ENCODE measurements at regions not wholly inside any gene's neighbourhood (a gene's known extent, or its start where the extent isn't known, plus 50 kb on each side); places are given as distances from the start of the nearest gene placed in this dataset.

GRCh38 chr13:31499274-31499673 is 240.1 kb upstream of the RXFP2 start:
- TF ChIP-seq CTCF (conservative IDR thresholded peaks at IDR 0.05 in 1 of 2, IDR thresholded peaks at IDR 0.05 in 1 of 2; ENCODE audit: low read depth in 1 of 2, low read length in 2 of 2) (no peak), EZH2 (IDR thresholded peaks at IDR 0.05; ENCODE audit: low read length, missing control alignments) (no peak)
- DNase-seq (ENCODE audit: low read depth in 2 of 2) = no peak
- Histone ChIP-seq H3K27ac (ENCODE audit: insufficient read depth, low read length) (no peak overlapping the region), H3K27me3 (ENCODE audit: control insufficient read depth, insufficient read depth, low read length) (no peaks in the 10 kb centered on the region), H3K79me2 (ENCODE audit: control insufficient read depth, insufficient read depth, low read length) (no peaks in the 10 kb centered on the region), H3K4me2 (ENCODE audit: extremely low read depth, insufficient read depth, low read length) (no peak overlapping the region), H3K9ac (ENCODE audit: insufficient read depth, low read length) (no peak overlapping the region), H2AFZ (ENCODE audit: low read length) (no peak overlapping the region), H3K36me3 (ENCODE audit: control insufficient read depth, insufficient read depth, low read length) (no peaks in the 10 kb centered on the region), H3K4me3 (replicated peaks in 1 of 4; ENCODE audit: control extremely low read depth in 1 of 4, insufficient read depth in 1 of 4, low read depth in 3 of 4, low read length in 4 of 4) (no peak overlapping the region), H4K20me1 (ENCODE audit: control insufficient read depth, extremely low read depth, insufficient read depth, low read length) (no peaks in the 10 kb centered on the region), H3K4me1 (ENCODE audit: control insufficient read depth, extremely low read depth, insufficient read depth, low read length) (no peaks in the 10 kb centered on the region), H3K9me3 (ENCODE audit: control insufficient read depth, insufficient read depth, low read depth, low read length) (no peaks in the 10 kb centered on the region)

DNA sequence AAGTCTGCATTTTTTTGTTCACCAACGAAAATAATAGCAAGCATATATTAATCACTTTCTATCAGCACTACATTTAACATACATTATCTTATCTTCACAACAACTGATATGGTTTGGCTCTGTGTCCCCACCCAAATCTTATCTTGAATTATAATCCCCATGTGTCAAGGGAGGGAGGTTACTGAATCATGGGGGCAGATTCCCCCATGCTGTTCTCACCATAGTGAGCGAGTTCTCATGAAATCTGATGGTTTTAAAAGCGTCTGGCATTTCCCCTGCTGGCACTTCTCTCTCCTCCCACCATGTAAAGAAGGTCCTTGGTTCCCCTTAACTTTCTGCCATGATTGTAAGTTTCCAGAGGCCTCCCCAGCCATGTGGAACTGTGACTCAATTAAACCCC is 235.7 kb upstream of the RXFP2 start:
- H3K9me3 ChIP-seq (ENCODE audit: control insufficient read depth, insufficient read depth, low read depth, low read length) = no peaks in the 10 kb centered on the region
- no peak overlapping the region for H3K27ac ChIP-seq (ENCODE audit: insufficient read depth, low read length)
- no peak overlapping the region for H2AFZ ChIP-seq (ENCODE audit: low read length)
- H3K27me3 ChIP-seq (ENCODE audit: control insufficient read depth, insufficient read depth, low read length) = no peaks in the 10 kb centered on the region
- no peak overlapping the region for H3K4me2 ChIP-seq (ENCODE audit: extremely low read depth, insufficient read depth, low read length)
- no peaks in the 10 kb centered on the region for H3K79me2 ChIP-seq (ENCODE audit: control insufficient read depth, insufficient read depth, low read length)
- DNase-seq (ENCODE audit: low read depth in 2 of 2) = no peak
- H3K9ac ChIP-seq (ENCODE audit: insufficient read depth, low read length) = no peak overlapping the region
- TF ChIP-seq EZH2 (IDR thresholded peaks at IDR 0.05; ENCODE audit: low read length, missing control alignments) = no peak
- TF ChIP-seq CTCF (conservative IDR thresholded peaks at IDR 0.05 in 1 of 2, IDR thresholded peaks at IDR 0.05 in 1 of 2; ENCODE audit: low read depth in 1 of 2, low read length in 2 of 2) = no peak
- H3K4me1 ChIP-seq (ENCODE audit: control insufficient read depth, extremely low read depth, insufficient read depth, low read length) = no peaks in the 10 kb centered on the region
- H3K4me3 ChIP-seq (replicated peaks in 1 of 4; ENCODE audit: control extremely low read depth in 1 of 4, insufficient read depth in 1 of 4, low read depth in 3 of 4, low read length in 4 of 4) = no peak overlapping the region
- no peaks in the 10 kb centered on the region for H3K36me3 ChIP-seq (ENCODE audit: control insufficient read depth, insufficient read depth, low read length)
- no peaks in the 10 kb centered on the region for H4K20me1 ChIP-seq (ENCODE audit: control insufficient read depth, extremely low read depth, insufficient read depth, low read length)

DNA sequence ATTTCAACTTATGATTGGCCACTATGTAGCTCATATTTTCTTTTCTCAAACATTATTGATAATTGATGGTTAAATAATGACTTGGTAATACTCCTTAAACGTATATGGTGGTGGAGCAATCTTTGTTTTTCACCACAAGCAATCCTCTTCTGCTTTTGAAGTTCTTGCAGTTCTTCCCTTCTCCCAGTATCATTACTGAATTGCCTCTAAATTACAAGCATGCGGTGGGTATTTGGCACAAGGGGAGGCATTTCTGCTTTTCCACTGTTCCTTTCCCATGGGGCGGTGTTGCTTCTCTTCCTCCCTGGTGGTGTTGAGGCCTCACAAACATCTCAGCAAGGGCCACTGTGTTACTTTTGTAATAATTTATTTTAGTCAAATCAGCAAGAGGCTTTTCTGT is 234.4 kb upstream of the RXFP2 start:
- H2AFZ ChIP-seq (ENCODE audit: low read length) = no peak overlapping the region
- H3K27ac ChIP-seq (ENCODE audit: insufficient read depth, low read length) = no peak overlapping the region
- no peak overlapping the region for H3K9ac ChIP-seq (ENCODE audit: insufficient read depth, low read length)
- no peaks in the 10 kb centered on the region for H3K4me1 ChIP-seq (ENCODE audit: control insufficient read depth, extremely low read depth, insufficient read depth, low read length)
- no peak overlapping the region for H3K4me2 ChIP-seq (ENCODE audit: extremely low read depth, insufficient read depth, low read length)
- no peak for DNase-seq (ENCODE audit: low read depth in 2 of 2)
- no peak overlapping the region for H3K4me3 ChIP-seq (replicated peaks in 1 of 4; ENCODE audit: control extremely low read depth in 1 of 4, insufficient read depth in 1 of 4, low read depth in 3 of 4, low read length in 4 of 4)
- no peaks in the 10 kb centered on the region for H3K36me3 ChIP-seq (ENCODE audit: control insufficient read depth, insufficient read depth, low read length)
- H4K20me1 ChIP-seq (ENCODE audit: control insufficient read depth, extremely low read depth, insufficient read depth, low read length) = no peaks in the 10 kb centered on the region
- peaks cover under 1% of the 10 kb centered on the region for H3K27me3 ChIP-seq (ENCODE audit: control insufficient read depth, insufficient read depth, low read length)
- no peaks in the 10 kb centered on the region for H3K79me2 ChIP-seq (ENCODE audit: control insufficient read depth, insufficient read depth, low read length)
- H3K9me3 ChIP-seq (ENCODE audit: control insufficient read depth, insufficient read depth, low read depth, low read length) = no peaks in the 10 kb centered on the region
- TF ChIP-seq EZH2 (IDR thresholded peaks at IDR 0.05; ENCODE audit: low read length, missing control alignments) (no peak), CTCF (conservative IDR thresholded peaks at IDR 0.05 in 1 of 2, IDR thresholded peaks at IDR 0.05 in 1 of 2; ENCODE audit: low read depth in 1 of 2, low read length in 2 of 2) (no peak)

All from fibroblast of lung (primary cell).